ENCODE measurements at regions not wholly inside any gene's neighbourhood (a gene's known extent, or its start where the extent isn't known, plus 50 kb on each side); places are given as distances from the start of the nearest gene placed in this dataset.

- Histone ChIP-seq H3K27me3 (replicated peaks; ENCODE audit: control insufficient read depth, insufficient read depth, low read length, poor library complexity, severe bottlenecking) (no peaks in the 10 kb centered on the region), H3K36me3 (ENCODE audit: control insufficient read depth, insufficient read depth, low read length) (no peaks in the 10 kb centered on the region), H3K27ac (ENCODE audit: insufficient read depth, low read length, poor library complexity, severe bottlenecking) (no peak overlapping the region), H3K4me3 (ENCODE audit: insufficient read depth, low read depth, low read length, poor library complexity, severe bottlenecking) (no peak overlapping the region), H3K9me3 (ENCODE audit: control insufficient read depth, low read length) (no peaks in the 10 kb centered on the region), H3K4me1 (ENCODE audit: control insufficient read depth, insufficient read depth, low read length, poor library complexity, severe bottlenecking) (no peaks in the 10 kb centered on the region)
- DNase-seq, result no peak
These were observed 183.2 kb upstream of the CD180 start for GRCh38 chr5:67379753-67380152.

GRCh38 chr5:67378256-67378655, 181.7 kb upstream of the CD180 start:
- Histone ChIP-seq H3K4me1 (ENCODE audit: control insufficient read depth, insufficient read depth, low read length, poor library complexity, severe bottlenecking) (no peaks in the 10 kb centered on the region), H3K27me3 (replicated peaks; ENCODE audit: control insufficient read depth, insufficient read depth, low read length, poor library complexity, severe bottlenecking) (no peaks in the 10 kb centered on the region), H3K9me3 (ENCODE audit: control insufficient read depth, low read length) (no peaks in the 10 kb centered on the region), H3K4me3 (ENCODE audit: insufficient read depth, low read depth, low read length, poor library complexity, severe bottlenecking) (no peak overlapping the region), H3K36me3 (ENCODE audit: control insufficient read depth, insufficient read depth, low read length) (no peaks in the 10 kb centered on the region), H3K27ac (ENCODE audit: insufficient read depth, low read length, poor library complexity, severe bottlenecking) (no peak overlapping the region)
- no peak for DNase-seq

- no peaks in the 10 kb centered on the region for H3K9me3 ChIP-seq (ENCODE audit: control insufficient read depth, low read length)
- no peaks in the 10 kb centered on the region for H3K27me3 ChIP-seq (replicated peaks; ENCODE audit: control insufficient read depth, insufficient read depth, low read length, poor library complexity, severe bottlenecking)
- H3K27ac ChIP-seq (ENCODE audit: insufficient read depth, low read length, poor library complexity, severe bottlenecking), result no peak overlapping the region
- DNase-seq, result no peak
- no peaks in the 10 kb centered on the region for H3K36me3 ChIP-seq (ENCODE audit: control insufficient read depth, insufficient read depth, low read length)
- no peaks in the 10 kb centered on the region for H3K4me1 ChIP-seq (ENCODE audit: control insufficient read depth, insufficient read depth, low read length, poor library complexity, severe bottlenecking)
- H3K4me3 ChIP-seq (ENCODE audit: insufficient read depth, low read depth, low read length, poor library complexity, severe bottlenecking), result no peak overlapping the region
These were observed 181.0 kb upstream of the CD180 start for GRCh38 chr5:67377631-67378030.

- H3K9me3 ChIP-seq (ENCODE audit: control insufficient read depth, low read length), result no peaks in the 10 kb centered on the region
- no peaks in the 10 kb centered on the region for H3K27me3 ChIP-seq (replicated peaks; ENCODE audit: control insufficient read depth, insufficient read depth, low read length, poor library complexity, severe bottlenecking)
- H3K4me1 ChIP-seq (ENCODE audit: control insufficient read depth, insufficient read depth, low read length, poor library complexity, severe bottlenecking), result no peaks in the 10 kb centered on the region
- no peak for DNase-seq
- H3K36me3 ChIP-seq (ENCODE audit: control insufficient read depth, insufficient read depth, low read length), result no peaks in the 10 kb centered on the region
- H3K4me3 ChIP-seq (ENCODE audit: insufficient read depth, low read depth, low read length, poor library complexity, severe bottlenecking), result no peak overlapping the region
- no peak overlapping the region for H3K27ac ChIP-seq (ENCODE audit: insufficient read depth, low read length, poor library complexity, severe bottlenecking)
These were observed 179.0 kb upstream of the CD180 start for GRCh38 chr5:67375606-67376005.

GRCh38 chr5:67374378-67374777, 177.8 kb upstream of the CD180 start:
- H3K27ac ChIP-seq (ENCODE audit: insufficient read depth, low read length, poor library complexity, severe bottlenecking), result no peak overlapping the region
- no peak for DNase-seq
- no peak overlapping the region for H3K4me3 ChIP-seq (ENCODE audit: insufficient read depth, low read depth, low read length, poor library complexity, severe bottlenecking)
- H3K9me3 ChIP-seq (ENCODE audit: control insufficient read depth, low read length), result no peaks in the 10 kb centered on the region
- no peaks in the 10 kb centered on the region for H3K4me1 ChIP-seq (ENCODE audit: control insufficient read depth, insufficient read depth, low read length, poor library complexity, severe bottlenecking)
- H3K27me3 ChIP-seq (replicated peaks; ENCODE audit: control insufficient read depth, insufficient read depth, low read length, poor library complexity, severe bottlenecking), result no peaks in the 10 kb centered on the region
- H3K36me3 ChIP-seq (ENCODE audit: control insufficient read depth, insufficient read depth, low read length), result no peaks in the 10 kb centered on the region

- no peaks in the 10 kb centered on the region for H3K4me1 ChIP-seq (ENCODE audit: control insufficient read depth, insufficient read depth, low read length, poor library complexity, severe bottlenecking)
- no peak for DNase-seq
- H3K27ac ChIP-seq (ENCODE audit: insufficient read depth, low read length, poor library complexity, severe bottlenecking), result no peak overlapping the region
- no peak overlapping the region for H3K4me3 ChIP-seq (ENCODE audit: insufficient read depth, low read depth, low read length, poor library complexity, severe bottlenecking)
- no peaks in the 10 kb centered on the region for H3K36me3 ChIP-seq (ENCODE audit: control insufficient read depth, insufficient read depth, low read length)
- H3K27me3 ChIP-seq (replicated peaks; ENCODE audit: control insufficient read depth, insufficient read depth, low read length, poor library complexity, severe bottlenecking), result no peaks in the 10 kb centered on the region
- no peaks in the 10 kb centered on the region for H3K9me3 ChIP-seq (ENCODE audit: control insufficient read depth, low read length)
These were observed 176.9 kb upstream of the CD180 start for GRCh38 chr5:67373518-67373917.

GRCh38 chr5:67372887-67373286, 176.3 kb upstream of the CD180 start:
- Histone ChIP-seq H3K9me3 (ENCODE audit: control insufficient read depth, low read length) (no peaks in the 10 kb centered on the region), H3K27ac (ENCODE audit: insufficient read depth, low read length, poor library complexity, severe bottlenecking) (no peak overlapping the region), H3K27me3 (replicated peaks; ENCODE audit: control insufficient read depth, insufficient read depth, low read length, poor library complexity, severe bottlenecking) (no peaks in the 10 kb centered on the region), H3K4me1 (ENCODE audit: control insufficient read depth, insufficient read depth, low read length, poor library complexity, severe bottlenecking) (no peaks in the 10 kb centered on the region), H3K36me3 (ENCODE audit: control insufficient read depth, insufficient read depth, low read length) (no peaks in the 10 kb centered on the region), H3K4me3 (ENCODE audit: insufficient read depth, low read depth, low read length, poor library complexity, severe bottlenecking) (no peak overlapping the region)
- DNase-seq, result no peak

GRCh38 chr5:67371924-67372323, 175.3 kb upstream of the CD180 start:
- H3K27ac ChIP-seq (ENCODE audit: insufficient read depth, low read length, poor library complexity, severe bottlenecking), result no peak overlapping the region
- H3K27me3 ChIP-seq (replicated peaks; ENCODE audit: control insufficient read depth, insufficient read depth, low read length, poor library complexity, severe bottlenecking), result no peaks in the 10 kb centered on the region
- no peaks in the 10 kb centered on the region for H3K36me3 ChIP-seq (ENCODE audit: control insufficient read depth, insufficient read depth, low read length)
- H3K9me3 ChIP-seq (ENCODE audit: control insufficient read depth, low read length), result no peaks in the 10 kb centered on the region
- H3K4me3 ChIP-seq (ENCODE audit: insufficient read depth, low read depth, low read length, poor library complexity, severe bottlenecking), result no peak overlapping the region
- DNase-seq, result no peak
- H3K4me1 ChIP-seq (ENCODE audit: control insufficient read depth, insufficient read depth, low read length, poor library complexity, severe bottlenecking), result no peaks in the 10 kb centered on the region

- H3K4me3 ChIP-seq (ENCODE audit: insufficient read depth, low read depth, low read length, poor library complexity, severe bottlenecking), result no peak overlapping the region
- no peaks in the 10 kb centered on the region for H3K4me1 ChIP-seq (ENCODE audit: control insufficient read depth, insufficient read depth, low read length, poor library complexity, severe bottlenecking)
- no peak overlapping the region for H3K27ac ChIP-seq (ENCODE audit: insufficient read depth, low read length, poor library complexity, severe bottlenecking)
- no peaks in the 10 kb centered on the region for H3K9me3 ChIP-seq (ENCODE audit: control insufficient read depth, low read length)
- H3K27me3 ChIP-seq (replicated peaks; ENCODE audit: control insufficient read depth, insufficient read depth, low read length, poor library complexity, severe bottlenecking), result no peaks in the 10 kb centered on the region
- no peaks in the 10 kb centered on the region for H3K36me3 ChIP-seq (ENCODE audit: control insufficient read depth, insufficient read depth, low read length)
- DNase-seq, result no peak
These were observed 170.2 kb upstream of the CD180 start for GRCh38 chr5:67366691-67367395.

GRCh38 chr5:67366276-67366675, 169.7 kb upstream of the CD180 start:
- Histone ChIP-seq H3K27ac (ENCODE audit: insufficient read depth, low read length, poor library complexity, severe bottlenecking) (no peak overlapping the region), H3K9me3 (ENCODE audit: control insufficient read depth, low read length) (no peaks in the 10 kb centered on the region), H3K27me3 (replicated peaks; ENCODE audit: control insufficient read depth, insufficient read depth, low read length, poor library complexity, severe bottlenecking) (no peaks in the 10 kb centered on the region), H3K36me3 (ENCODE audit: control insufficient read depth, insufficient read depth, low read length) (no peaks in the 10 kb centered on the region), H3K4me1 (ENCODE audit: control insufficient read depth, insufficient read depth, low read length, poor library complexity, severe bottlenecking) (no peaks in the 10 kb centered on the region), H3K4me3 (ENCODE audit: insufficient read depth, low read depth, low read length, poor library complexity, severe bottlenecking) (no peak overlapping the region)
- no peak for DNase-seq

Data from effector memory CD4-positive, alpha-beta T cell (primary cell).